ENCODE measurements at regions not wholly inside any gene's neighbourhood (a gene's known extent, or its start where the extent isn't known, plus 50 kb on each side); places are given as distances from the start of the nearest gene placed in this dataset.

DNA sequence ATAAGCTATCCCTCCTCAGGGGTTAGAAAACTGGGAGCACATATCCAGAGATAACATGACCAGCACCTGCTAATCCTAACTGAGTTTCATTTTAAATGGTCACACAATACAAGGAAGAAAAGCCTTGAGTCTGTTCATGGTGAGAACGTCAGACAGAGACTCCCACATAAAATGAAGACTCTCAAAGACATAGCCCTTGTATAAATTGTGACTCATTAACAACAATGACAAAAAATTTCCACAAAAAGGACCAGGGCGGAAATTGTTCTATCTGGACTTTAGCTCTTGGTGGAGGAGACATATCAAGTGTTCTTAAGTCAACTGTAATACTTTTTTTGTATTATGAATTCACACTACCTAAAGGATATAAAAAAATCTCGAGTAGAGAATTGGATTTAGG is 313.7 kb upstream of the DCN start:
- TF ChIP-seq, protein P1, sequence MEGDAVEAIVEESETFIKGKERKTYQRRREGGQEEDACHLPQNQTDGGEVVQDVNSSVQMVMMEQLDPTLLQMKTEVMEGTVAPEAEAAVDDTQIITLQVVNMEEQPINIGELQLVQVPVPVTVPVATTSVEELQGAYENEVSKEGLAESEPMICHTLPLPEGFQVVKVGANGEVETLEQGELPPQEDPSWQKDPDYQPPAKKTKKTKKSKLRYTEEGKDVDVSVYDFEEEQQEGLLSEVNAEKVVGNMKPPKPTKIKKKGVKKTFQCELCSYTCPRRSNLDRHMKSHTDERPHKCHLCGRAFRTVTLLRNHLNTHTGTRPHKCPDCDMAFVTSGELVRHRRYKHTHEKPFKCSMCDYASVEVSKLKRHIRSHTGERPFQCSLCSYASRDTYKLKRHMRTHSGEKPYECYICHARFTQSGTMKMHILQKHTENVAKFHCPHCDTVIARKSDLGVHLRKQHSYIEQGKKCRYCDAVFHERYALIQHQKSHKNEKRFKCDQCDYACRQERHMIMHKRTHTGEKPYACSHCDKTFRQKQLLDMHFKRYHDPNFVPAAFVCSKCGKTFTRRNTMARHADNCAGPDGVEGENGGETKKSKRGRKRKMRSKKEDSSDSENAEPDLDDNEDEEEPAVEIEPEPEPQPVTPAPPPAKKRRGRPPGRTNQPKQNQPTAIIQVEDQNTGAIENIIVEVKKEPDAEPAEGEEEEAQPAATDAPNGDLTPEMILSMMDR (IDR thresholded peaks at IDR 0.05) = no peak
- TF ChIP-seq POLR2AphosphoS5 (IDR thresholded peaks at IDR 0.05) = no peak
- no peak for TF ChIP-seq POLR2A (IDR thresholded peaks at IDR 0.05)

All from sigmoid colon (tissue), 4 donors.